Panc1 (cell line): ENCODE measurements at regions not wholly inside any gene's neighbourhood (a gene's known extent, or its start where the extent isn't known, plus 50 kb on each side); places are given as distances from the start of the nearest gene placed in this dataset.

Source experiments
- ATAC-seq: fragments of 200-7000 bp; cut with Tn5 transposase; 2 replicates; pipeline ENCODE4 v1.9.1; 2020; ENCODE audit warnings: mild to moderate bottlenecking, moderate library complexity
- BruUV-seq: library from RNA; stranded (reverse); fragments of 400-500 nt; replicated peaks from 2 replicates; lab custom pipeline; 2021; lab: Mats Ljungman, UMichigan
- CTCF ChIA-PET: fragments of 300-600 bp; sonication (Branson Sonifier 250); formaldehyde crosslinking; loops from one replicate; lab custom pipeline; 2022; ENCODE audit warnings: antibody characterized with exemption; lab: Charles Lee
- POLR2A ChIA-PET: fragments of 300-600 bp; sonication (Branson Sonifier 250); formaldehyde crosslinking; loops from one replicate; lab custom pipeline; 2022; ENCODE audit warnings: antibody characterized with exemption; lab: Charles Lee
- DNase-seq: peaks from one replicate; pipeline ENCODE4 v3.0.0-alpha.2; 2010; ENCODE audit warnings: low read depth, low spot score
- H3K27ac ChIP-seq: 2 replicates; pipeline ENCODE4 v1.5.1; 2011; ENCODE audit warnings: mild to moderate bottlenecking, low read length, inconsistent platforms
- H3K27me3 ChIP-seq: fragments of 200-500 bp; sonication (Bioruptor generic); 2 replicates; pipeline ENCODE4 v1.6.0; 2014; ENCODE audit warnings: low read length, inconsistent platforms; ENCODE audit not compliant: control insufficient read depth, insufficient read depth
- H3K36me3 ChIP-seq: fragments of 200-500 bp; sonication (Bioruptor generic); 2 replicates; pipeline ENCODE4 v1.5.1; 2014; ENCODE audit warnings: inconsistent platforms, mild to moderate bottlenecking, low read length, moderate library complexity; ENCODE audit not compliant: control insufficient read depth, insufficient read depth
- H3K4me1 ChIP-seq: 2 replicates; pipeline ENCODE4 v1.5.1; 2011; ENCODE audit warnings: inconsistent platforms, mild to moderate bottlenecking, low read length, moderate library complexity; ENCODE audit not compliant: control insufficient read depth, insufficient read depth
- H3K4me3 ChIP-seq, 2 experiments: 2 replicates each; pipeline ENCODE4 v1.5.1; 2011 to 2012; ENCODE audit warnings: low read depth in 2 of 2, low read length in 2 of 2, mild to moderate bottlenecking in 2 of 2, inconsistent platforms in 1 of 2, moderate library complexity in 1 of 2
- H3K9me3 ChIP-seq: fragments of 200-500 bp; sonication (Bioruptor generic); 2 replicates; pipeline ENCODE4 v1.5.1; 2014; ENCODE audit warnings: low read depth, mild to moderate bottlenecking, inconsistent platforms, low read length, moderate library complexity; ENCODE audit not compliant: control insufficient read depth, insufficient read depth
- POLR2AphosphoS5 ChIP-seq: IDR thresholded peaks from 2 replicates; pipeline ENCODE4 v1.6.1; 2012; ENCODE audit warnings: mild to moderate bottlenecking, low read depth, low read length, moderate library complexity
- SIN3A ChIP-seq: IDR thresholded peaks from 2 replicates; pipeline ENCODE4 v1.6.1; 2012; ENCODE audit warnings: low read depth, mild to moderate bottlenecking, low read length, moderate library complexity, borderline replicate concordance; ENCODE audit not compliant: insufficient read depth
- TCF7L2 ChIP-seq: IDR thresholded peaks from 2 replicates; pipeline ENCODE4 v1.6.1; 2011; ENCODE audit warnings: mild to moderate bottlenecking, low read depth, low read length, inconsistent platforms
- in situ Hi-C: cut with HindIII; loops from 2 replicates; pipeline ENCODE4 v1.10.0; 2016; ENCODE audit warnings: low sequenced_read_pairs, low pct_unique_long_range_greater_than_20kb
- intact Hi-C: fragments of 100-400 bp; cut with micrococcal nuclease; formaldehyde crosslinking; loops from one replicate; pipeline ENCODE4 v1.10.0; 2022; ENCODE audit not compliant: unreplicated experiment
- TF ChIP-seq, protein P1 (sequence below): fragments of 450-650 bp; IDR thresholded peaks from 2 replicates; pipeline ENCODE4 v1.5.1; 2017; ENCODE audit warnings: mild to moderate bottlenecking
- TF ChIP-seq, protein P2 (sequence below), 2 experiments: IDR thresholded peaks; 2 replicates each; pipeline ENCODE4 v1.6.1; 2011 to 2012; ENCODE audit warnings: low read depth in 2 of 2, control low read depth in 1 of 2, low read length in 1 of 2, mild to moderate bottlenecking in 1 of 2, moderate library complexity in 1 of 2; ENCODE audit not compliant: insufficient read depth in 1 of 2

DNA sequence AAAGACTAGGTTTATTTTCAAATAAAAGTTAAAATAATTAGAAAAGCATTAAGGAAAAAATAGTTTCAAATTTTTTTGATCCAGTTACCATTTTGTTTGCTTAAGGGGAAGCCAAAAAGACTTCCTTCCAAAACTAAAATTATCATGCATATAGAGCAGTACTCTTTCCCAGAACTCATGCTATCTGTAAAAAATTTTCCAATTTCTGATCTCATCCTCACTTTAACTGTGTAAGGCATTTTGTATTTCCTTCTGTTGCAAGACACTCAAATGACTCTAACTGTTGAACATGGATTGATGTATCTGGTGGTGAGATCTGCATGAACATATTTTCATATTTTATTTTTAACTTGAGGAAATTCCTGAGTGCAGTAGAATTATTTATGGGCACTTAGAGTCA is 150.1 kb downstream of the ADAM29 start:
- no peak overlapping the region for H3K4me3 ChIP-seq
- no peak for TF ChIP-seq POLR2AphosphoS5
- TF ChIP-seq, protein P1, sequence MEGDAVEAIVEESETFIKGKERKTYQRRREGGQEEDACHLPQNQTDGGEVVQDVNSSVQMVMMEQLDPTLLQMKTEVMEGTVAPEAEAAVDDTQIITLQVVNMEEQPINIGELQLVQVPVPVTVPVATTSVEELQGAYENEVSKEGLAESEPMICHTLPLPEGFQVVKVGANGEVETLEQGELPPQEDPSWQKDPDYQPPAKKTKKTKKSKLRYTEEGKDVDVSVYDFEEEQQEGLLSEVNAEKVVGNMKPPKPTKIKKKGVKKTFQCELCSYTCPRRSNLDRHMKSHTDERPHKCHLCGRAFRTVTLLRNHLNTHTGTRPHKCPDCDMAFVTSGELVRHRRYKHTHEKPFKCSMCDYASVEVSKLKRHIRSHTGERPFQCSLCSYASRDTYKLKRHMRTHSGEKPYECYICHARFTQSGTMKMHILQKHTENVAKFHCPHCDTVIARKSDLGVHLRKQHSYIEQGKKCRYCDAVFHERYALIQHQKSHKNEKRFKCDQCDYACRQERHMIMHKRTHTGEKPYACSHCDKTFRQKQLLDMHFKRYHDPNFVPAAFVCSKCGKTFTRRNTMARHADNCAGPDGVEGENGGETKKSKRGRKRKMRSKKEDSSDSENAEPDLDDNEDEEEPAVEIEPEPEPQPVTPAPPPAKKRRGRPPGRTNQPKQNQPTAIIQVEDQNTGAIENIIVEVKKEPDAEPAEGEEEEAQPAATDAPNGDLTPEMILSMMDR: no peak
- no peak for TF ChIP-seq SIN3A
- no peak for TF ChIP-seq TCF7L2
- TF ChIP-seq, protein P2, sequence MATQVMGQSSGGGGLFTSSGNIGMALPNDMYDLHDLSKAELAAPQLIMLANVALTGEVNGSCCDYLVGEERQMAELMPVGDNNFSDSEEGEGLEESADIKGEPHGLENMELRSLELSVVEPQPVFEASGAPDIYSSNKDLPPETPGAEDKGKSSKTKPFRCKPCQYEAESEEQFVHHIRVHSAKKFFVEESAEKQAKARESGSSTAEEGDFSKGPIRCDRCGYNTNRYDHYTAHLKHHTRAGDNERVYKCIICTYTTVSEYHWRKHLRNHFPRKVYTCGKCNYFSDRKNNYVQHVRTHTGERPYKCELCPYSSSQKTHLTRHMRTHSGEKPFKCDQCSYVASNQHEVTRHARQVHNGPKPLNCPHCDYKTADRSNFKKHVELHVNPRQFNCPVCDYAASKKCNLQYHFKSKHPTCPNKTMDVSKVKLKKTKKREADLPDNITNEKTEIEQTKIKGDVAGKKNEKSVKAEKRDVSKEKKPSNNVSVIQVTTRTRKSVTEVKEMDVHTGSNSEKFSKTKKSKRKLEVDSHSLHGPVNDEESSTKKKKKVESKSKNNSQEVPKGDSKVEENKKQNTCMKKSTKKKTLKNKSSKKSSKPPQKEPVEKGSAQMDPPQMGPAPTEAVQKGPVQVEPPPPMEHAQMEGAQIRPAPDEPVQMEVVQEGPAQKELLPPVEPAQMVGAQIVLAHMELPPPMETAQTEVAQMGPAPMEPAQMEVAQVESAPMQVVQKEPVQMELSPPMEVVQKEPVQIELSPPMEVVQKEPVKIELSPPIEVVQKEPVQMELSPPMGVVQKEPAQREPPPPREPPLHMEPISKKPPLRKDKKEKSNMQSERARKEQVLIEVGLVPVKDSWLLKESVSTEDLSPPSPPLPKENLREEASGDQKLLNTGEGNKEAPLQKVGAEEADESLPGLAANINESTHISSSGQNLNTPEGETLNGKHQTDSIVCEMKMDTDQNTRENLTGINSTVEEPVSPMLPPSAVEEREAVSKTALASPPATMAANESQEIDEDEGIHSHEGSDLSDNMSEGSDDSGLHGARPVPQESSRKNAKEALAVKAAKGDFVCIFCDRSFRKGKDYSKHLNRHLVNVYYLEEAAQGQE (IDR thresholded peaks at IDR 0.05; ENCODE audit: insufficient read depth in 1 of 2, low read depth in 2 of 2, low read length in 1 of 2): no peak
- ChIA-PET POLR2A (no interaction called here), CTCF (no interaction called here)
- H3K27me3 ChIP-seq: no peaks in the 10 kb centered on the region
- no peak overlapping the region for H3K27ac ChIP-seq
- no peaks in the 10 kb centered on the region for H3K4me1 ChIP-seq
- H3K36me3 ChIP-seq: no peaks in the 10 kb centered on the region
- ATAC-seq (no peak), DNase-seq (no peak)
- intact Hi-C loops: no loop called here
- BruUV-seq: no TSS peak
- in situ Hi-C loops: no loop called here
- no peaks in the 10 kb centered on the region for H3K9me3 ChIP-seq

DNA sequence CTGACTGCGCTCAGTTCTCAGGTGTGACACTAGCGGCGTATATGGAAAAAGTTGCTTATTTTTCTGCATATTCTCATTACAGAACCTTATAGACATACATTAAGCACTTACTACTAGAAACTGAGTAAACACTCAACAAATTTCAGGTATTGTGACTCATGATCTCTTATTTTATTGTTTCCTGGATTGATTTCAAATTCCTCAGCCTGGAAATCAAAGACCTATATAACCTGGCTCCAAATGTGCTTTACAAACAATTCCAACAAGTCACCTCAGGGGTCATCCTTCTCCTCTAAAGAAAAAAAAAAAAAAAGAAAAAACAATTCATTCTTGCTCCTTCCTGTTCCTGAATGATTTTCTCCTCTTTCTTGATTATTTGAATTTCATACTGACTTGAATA is 152.3 kb downstream of the ADAM29 start:
- no TSS peak for BruUV-seq
- ChIA-PET POLR2A (no interaction called here), CTCF (no interaction called here)
- in situ Hi-C loops (no loop called here), intact Hi-C loops (no loop called here)
- ATAC-seq: no peak
- no peaks in the 10 kb centered on the region for H3K4me1 ChIP-seq
- H3K36me3 ChIP-seq: no peaks in the 10 kb centered on the region
- H3K9me3 ChIP-seq: no peaks in the 10 kb centered on the region
- DNase-seq: no peak
- no peak overlapping the region for H3K27ac ChIP-seq
- no peak overlapping the region for H3K4me3 ChIP-seq
- no peak for TF ChIP-seq POLR2AphosphoS5
- TF ChIP-seq, protein P1: no peak
- TF ChIP-seq, protein P2 (IDR thresholded peaks at IDR 0.05; ENCODE audit: insufficient read depth in 1 of 2, low read depth in 2 of 2, low read length in 1 of 2): no peak
- no peaks in the 10 kb centered on the region for H3K27me3 ChIP-seq
